NCI-H226 (cell line): ENCODE measurements at regions not wholly inside any gene's neighbourhood (a gene's known extent, or its start where the extent isn't known, plus 50 kb on each side); places are given as distances from the start of the nearest gene placed in this dataset.
"Not testable (repeated sequence)": the region's sequence is repeated elsewhere in the genome, so short reads cannot be mapped to it uniquely, and the experiment has no call there.

Experiments used
- DNase-seq: peaks from one replicate; pipeline ENCODE4 v3.0.0-alpha.2; 2015

DNA sequence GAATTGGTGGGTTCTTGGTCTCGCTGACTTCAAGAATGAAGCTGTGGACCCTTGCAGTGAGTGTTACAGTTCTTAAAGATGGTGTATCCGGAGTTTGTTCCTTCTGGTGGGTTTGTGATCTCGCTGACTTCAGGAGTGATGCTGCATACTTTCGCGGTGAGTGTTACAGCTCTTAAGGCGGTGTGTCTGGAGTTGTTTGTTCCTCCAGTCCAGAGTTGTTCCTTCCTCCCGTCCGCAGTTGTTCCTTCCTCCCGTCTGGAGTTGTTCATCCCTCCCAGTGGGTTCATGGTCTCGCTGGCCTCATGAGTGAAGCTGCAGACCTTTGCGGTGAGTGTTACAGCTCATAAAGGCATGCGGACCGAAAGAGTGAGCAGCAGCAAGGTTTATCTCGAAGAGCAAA lies 159.6 kb upstream of the ADAMTSL1 start:
- no peak for DNase-seq

DNA sequence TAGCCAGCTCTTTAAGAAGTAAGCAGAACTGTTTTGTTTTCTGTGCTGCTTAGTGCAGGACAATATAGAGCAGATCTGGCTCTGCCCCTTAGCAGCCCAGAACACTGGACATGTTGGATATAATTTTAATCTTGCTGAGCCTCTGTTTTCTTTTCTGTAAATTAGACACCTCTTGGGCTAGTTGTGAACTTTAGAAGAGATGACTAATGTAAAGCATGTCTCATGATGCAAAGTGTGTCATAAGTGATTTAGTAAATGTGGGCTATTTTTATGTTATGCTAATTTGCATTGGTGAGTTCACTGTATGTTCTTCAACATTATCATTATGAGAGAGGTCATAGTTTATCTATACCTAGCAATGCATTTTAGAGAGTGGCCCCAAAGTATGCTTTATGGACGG lies 156.1 kb upstream of the ADAMTSL1 start:
- no peak for DNase-seq

DNA sequence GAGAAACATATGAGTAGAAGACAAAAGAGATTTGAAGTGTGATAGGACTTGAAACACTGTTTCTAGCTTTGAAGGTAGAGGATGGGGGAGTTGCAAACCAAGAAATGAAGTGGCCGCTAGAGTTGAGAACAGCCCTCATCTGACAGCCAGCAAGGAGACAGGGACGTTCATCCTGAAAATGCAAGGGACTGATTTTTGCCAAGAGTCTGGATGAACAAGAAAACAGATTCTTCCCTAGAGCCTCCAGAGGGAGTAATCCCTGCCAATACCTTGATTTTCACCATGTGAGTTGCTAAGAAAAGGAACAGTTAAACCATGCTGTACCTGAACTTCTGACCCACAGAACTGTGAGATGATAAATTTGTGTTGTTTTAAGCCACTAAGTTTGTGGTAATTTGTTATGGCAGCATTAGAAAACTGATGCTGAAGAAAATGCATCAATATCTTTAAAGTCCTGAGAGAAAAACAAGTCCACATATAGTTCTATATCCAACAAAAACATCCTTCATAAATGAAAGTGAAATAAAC lies 154.0 kb upstream of the ADAMTSL1 start:
- no peak for DNase-seq

DNA sequence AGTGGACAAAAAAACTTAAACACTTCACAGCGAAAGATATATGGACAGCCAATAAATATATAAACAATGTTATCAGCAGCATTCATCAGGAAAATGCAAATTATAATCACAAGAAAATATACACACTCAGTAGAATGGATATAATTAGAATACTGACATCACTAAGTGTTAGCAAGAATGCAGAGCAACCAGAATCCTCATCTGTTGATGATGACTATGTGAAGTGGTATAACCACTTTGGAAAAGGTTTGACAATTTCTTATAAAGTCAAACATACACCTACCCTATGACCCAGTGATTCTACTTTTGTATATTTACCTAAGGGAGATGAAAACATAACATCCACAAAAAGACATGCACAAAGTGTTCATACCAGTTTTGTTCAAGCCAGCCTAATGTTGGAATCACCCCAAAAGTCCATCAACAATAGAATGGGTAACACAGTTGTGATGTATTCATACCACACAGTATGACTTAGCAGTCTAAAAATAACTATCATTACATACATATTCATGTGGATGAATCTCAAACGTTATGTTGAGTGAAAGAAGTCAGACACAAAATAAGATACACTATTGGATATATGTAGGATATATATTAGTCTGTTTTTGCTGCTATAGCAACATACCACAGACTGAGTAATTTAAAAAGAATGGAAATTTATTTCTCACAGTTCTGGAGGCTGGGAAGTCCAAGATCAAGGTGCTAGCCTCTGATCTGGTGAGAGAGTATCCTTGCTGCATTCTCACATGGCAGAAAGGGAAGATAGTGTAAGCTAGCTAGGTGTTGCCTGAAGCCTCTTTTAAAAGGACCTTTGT lies 148.8 kb upstream of the ADAMTSL1 start:
- DNase-seq: no peak

DNA sequence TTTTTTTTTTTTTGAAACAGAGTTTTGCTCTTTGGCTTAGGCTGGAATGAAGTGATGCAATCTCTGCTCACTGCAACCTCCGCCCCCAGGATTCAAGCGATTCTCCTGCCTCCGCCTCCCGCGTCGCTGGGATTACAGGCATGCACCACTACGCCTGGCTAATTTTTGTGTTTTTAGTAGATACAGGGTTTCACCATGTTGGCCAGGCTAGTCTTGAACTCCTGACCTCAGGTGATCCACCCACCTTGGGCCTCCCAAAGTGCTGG lies 148.3 kb upstream of the ADAMTSL1 start:
- not testable (repeated sequence) for DNase-seq

DNA sequence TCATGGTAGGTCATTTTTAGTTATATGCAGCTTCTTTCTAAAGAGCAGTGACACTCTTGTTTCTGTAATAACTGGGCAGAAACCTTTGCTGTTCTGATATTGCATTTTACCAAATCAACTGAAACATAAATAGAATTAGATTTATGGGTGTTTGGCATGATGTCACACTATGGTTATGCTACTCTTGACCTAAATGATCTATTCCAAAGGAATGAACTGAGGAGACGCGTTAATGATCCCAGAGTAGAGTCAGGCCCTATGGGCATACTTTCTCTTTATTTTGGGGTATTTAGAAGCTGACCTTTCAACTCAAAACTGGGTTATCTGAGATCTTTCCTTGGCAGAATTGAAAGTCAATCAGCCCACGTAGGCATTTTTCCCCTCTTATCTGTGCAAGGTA lies 146.8 kb upstream of the ADAMTSL1 start:
- DNase-seq: no peak

DNA sequence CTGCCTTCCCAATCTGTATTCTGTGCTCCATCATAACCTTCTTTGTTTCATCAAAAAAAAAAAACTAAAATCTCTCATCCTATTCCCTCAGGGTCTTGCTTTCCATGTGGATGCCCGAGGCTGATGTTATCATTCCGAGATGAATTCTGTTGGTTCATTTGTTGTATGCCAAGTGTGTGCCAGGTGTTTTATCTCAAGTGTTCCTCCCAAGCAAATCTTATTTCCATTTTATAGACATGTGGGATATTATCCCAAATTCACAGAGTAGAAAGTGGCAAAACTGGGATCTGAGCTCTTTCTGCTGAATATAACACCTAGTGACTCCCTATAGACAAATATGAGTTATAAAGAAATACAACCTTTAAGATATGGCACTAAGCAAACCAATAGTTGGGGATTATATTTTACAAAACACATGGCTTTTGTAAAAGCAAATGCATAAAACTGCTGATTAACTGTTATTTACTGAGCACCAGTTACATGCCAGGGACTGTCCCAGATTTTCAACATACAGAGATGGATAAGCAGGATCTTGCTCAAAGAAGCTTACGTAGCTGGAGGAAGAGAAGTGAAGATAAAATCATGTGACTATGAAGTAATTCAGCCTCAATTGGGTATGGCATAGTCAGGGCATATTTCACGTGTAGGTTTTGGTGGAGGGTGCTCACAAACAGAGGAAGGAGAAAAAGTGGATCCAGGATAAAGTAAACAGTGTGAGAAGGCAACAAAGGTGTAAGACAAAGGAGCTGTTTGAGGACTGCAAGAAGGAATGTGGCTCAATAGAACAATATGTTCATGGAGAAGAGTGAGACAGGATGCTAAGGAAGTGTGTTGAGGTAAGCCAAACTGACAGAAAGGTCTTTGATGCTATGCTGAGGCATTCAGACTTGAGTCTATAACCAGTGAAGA lies 143.3 kb upstream of the ADAMTSL1 start:
- no peak for DNase-seq

DNA sequence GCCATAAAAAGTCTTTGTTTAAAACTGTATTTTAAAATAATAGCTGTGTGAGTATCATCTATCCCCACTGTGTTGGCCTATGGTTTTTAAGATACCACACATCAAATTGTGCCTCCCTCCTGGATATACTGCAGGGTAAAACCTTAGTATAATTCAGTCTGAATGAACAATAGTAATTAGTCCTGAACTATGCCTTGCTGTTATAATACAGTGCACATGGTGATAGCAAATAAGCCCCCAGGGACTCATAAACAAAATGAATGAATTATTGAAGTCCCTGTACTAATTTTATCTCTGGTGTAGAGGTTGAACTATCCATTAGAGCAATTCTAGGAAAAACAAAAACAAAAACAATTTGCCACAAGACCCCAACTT lies 142.7 kb upstream of the ADAMTSL1 start:
- DNase-seq: no peak

DNA sequence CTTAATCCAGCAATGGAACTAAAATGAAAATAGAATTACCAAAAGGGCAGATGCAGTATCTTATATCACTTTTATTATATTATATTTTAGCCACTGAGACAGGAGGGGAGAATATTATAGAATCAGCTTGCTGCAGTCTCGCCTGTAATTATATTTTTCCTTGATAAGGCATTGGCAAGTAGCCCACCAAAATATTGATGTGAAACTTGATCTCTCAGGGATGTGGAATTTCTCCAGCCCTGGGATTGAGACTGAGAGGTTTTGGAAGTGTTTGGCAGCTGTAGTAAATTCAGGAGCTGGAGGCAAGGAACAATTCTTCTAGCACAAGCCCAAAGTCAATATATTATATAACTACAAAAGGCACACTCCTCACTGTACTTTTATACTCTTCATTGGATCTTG lies 142.1 kb upstream of the ADAMTSL1 start:
- DNase-seq: no peak

DNA sequence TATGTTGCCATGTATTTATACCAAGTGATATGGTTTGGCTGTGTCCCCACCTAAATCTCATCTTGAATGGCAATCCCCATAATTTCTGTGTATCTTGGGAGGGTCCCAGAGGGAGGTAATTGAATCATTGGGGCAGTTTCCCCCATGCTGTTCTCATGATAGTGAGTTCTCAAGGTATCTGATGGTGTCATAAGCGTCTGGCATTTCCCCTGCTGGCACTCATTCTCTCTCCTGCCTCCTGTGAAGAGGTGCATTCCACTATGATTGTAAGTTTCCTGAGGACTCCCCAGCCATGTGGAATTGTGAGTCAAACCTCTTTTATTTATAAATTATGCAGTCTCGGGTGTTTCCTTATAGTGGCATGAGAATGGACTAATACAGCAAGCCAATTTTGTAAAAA lies 140.8 kb upstream of the ADAMTSL1 start:
- DNase-seq: peak; percentile 13

DNA sequence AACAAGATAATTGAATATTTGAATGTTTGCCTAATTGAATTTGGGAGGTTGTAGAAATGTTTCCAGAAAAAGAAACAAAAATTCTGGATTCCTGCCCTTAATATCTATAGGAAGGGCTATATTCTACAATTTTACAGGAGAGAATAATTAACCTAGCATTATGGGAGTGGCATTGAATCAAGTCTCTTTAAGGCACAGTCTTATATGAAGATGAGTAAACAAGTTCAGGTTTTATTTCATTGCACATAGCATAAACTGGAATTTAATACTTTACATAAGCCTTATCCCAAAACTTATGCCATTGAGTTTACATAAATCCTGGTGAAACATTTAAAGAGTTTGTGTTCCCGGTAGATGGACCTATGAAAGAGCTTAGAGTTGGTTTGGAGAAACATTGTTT lies 138.1 kb upstream of the ADAMTSL1 start:
- no peak for DNase-seq

DNA sequence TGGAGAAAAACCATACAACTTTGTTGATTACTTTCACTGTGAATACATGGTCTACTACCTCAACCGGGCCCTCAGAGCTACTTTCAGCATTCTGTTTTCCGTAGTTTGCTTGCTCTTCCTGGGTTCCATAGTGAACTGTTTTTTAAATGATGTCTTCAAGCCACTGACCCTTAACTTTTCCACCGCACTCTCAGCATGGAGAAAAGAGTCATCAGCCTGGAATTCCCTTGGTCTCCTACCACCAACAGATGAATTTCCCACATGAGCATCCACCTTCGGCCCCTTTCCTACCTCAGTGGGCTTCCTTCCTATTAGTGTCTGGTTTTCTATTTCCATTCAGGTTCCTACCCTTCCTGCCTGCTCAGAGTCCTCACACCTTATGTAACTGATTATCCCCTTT lies 135.9 kb upstream of the ADAMTSL1 start:
- DNase-seq: no peak

DNA sequence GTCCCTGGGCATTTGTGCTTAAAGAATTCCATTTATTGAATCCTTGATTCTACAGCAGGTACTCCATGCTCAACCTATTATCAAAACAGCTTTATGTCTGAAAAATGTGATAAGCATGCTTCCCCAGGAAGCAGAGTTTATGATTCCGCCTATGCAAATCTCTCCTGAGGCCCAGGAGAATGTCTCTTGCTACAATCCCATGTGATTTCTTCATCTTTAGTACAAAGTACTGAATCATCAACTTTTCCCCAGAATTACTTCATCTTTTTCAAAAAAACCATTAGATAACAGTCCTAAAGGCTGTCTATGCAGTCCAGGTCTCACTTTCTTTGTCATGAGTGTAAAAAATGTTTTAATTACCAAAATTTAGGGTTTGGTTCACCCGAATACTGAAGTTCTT lies 130.2 kb upstream of the ADAMTSL1 start:
- peak; percentile 54 for DNase-seq

DNA sequence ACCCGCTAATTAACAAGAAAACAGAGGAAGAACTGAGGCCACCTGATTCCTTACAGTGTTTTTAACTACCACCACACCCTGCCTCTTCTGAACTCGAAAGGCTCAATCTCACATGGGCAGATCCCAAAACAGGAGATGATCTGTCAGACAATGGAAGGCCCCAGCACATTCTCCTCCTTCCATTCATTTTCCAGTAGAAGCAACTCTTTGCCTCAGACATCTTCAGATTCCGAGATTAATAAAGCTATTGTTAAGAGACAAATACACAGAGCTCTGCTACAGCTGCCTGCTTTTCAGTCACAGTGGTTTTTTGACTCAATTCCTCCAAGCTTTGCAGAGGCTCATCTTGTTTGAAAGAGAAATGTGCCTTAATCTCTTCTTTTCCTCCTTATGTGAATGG lies 127.2 kb upstream of the ADAMTSL1 start:
- no peak for DNase-seq

DNA sequence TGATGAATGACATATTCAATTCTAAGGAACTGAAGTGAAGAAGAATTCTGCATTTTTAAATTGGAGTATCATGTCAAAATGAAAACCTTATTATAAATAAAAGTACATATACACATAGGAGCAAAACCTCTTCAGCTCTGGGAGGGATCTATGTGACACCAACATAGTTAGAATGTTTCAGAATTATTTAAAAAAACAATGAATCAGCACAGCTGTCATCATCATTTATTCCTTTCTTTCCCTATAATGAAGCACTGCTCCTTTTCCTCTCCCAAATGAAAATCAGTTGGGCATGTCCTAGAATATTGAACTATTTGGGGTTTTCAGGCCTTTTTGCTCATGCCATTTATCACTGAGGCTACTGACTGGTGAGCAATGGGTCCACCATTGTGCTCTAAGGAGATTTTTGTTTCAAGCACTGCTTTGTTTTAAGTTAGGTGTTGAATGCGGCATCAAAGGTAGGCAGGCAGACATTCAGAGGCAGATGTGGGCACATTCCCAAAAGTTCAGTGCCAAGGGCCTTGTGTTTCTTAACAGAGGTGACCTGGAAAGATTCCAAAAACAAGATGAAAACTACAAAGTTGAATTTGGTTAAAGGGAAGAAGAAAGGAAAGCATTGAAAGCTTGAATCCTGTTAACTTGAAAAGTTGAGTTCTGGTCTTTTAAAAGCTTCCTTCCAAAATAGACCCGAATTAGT lies 126.4 kb upstream of the ADAMTSL1 start:
- no peak for DNase-seq

DNA sequence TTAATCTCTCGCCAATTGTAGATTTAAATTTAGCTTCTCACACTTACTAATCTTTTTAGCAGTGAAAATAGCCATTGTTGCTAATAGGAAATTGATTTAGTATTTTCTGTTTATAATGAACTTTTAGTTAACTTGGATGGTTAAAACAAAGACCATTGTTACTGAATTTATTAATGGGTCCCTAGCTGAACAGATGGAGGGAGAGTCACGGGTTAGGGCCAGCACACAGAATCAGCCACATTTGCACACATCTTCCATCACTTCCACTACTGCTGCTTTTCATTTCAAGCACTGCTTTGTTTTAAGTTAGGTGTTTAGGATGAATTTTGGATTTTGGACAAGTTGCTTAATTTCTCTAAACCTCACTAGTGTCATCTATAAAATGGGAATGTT lies 125.9 kb upstream of the ADAMTSL1 start:
- no peak for DNase-seq

DNA sequence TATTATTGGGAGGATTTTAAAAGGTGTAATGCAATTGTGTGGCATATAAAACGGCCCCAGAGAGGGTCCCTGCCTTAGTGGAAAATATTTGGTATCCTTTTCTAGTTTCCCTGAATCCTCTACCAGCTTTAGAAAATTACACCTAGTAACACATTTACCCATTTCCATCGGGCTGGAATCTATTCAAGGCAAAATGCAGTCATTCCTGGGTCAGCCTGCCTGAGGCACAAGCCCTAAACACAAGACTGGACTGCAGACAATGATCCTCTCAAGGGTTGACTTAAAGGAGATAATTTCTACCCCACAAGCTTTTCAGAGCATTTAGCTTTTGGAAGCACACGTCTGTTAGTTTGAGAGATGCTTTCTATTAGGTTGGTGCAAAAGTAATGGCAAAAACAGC lies 124.4 kb upstream of the ADAMTSL1 start:
- no peak for DNase-seq

DNA sequence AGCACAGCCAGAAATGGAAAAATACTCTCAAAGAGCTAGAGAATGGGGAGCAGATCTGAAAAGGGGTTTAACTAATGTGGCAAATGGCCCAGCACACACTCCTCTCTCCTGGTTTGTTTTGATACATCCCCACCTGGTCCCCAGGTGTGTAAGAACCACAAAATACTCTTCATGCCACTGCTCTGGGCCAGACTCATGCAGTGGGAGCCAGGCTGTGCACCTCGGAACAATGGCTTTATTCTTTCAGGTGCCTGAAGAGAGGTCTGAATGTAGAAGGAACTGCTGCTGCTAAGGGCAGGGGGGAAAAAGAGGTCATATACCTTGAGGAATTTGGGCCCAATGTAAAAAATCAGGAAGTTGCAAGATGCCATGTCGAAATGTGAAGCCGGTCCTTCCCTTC lies 123.9 kb upstream of the ADAMTSL1 start:
- no peak for DNase-seq

DNA sequence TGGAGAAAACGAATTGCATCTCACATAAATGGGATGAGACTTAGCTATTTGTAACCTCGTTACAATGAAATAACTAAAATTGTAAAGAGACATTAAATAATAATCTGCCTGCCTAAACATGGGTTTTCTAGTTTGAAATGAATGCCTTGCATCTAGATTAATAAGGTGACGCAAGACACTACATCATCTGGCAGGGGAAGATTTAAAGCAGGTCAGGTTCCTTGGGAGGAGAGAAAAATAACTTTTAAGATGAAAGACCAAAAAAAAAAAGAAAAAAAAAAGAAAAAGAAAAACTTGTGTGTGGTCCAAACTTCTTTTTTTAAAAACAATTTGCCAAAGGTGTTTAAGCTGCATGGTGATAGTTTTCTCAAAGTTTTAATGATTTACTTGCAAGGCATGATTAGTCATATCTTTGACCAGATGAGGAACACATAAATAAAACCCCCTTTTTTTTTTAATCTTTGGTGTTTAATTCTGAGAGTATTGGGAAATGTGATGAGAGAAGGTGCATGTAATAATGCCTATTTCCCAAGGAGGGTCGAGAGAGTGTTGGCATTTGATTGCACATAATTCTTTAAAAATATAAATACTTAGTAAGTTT lies 122.9 kb upstream of the ADAMTSL1 start:
- no peak for DNase-seq

DNA sequence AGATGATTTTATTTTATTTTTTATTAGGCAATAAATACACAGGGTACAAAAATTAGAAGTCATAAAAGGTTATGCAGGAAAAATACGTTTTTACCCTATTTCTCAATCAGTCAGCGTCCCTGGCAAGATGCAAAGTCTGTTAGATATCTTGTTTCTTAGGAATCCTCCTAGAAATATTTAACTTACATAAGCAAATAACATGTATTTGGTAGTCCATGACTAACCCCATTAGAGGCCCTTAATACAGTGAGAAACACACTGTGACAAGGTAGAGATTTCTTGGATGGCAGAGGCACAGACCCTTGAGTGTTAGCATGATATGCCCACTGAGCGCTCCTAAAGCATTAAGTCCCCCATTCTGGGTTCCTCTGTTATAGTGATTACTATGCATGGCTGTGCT lies 121.2 kb upstream of the ADAMTSL1 start:
- DNase-seq: no peak

DNA sequence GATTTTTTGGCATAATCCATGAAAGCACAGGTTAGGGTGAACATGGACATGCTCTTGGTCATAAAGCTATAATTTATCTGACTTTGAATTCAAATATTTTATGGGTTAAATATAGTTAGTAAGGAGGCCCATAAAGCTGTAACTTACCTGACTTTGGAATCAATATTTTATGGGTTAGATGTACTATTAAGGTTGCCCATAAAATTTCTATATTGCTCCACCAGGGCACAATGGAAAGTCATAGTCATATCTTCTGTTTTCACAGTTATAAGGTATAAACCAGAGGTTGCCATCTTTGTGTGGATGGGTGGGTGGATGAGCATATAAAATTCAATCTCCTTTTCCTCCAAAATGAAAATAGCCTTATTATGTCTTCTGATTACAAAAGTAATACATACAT lies 120.5 kb upstream of the ADAMTSL1 start:
- no peak for DNase-seq

DNA sequence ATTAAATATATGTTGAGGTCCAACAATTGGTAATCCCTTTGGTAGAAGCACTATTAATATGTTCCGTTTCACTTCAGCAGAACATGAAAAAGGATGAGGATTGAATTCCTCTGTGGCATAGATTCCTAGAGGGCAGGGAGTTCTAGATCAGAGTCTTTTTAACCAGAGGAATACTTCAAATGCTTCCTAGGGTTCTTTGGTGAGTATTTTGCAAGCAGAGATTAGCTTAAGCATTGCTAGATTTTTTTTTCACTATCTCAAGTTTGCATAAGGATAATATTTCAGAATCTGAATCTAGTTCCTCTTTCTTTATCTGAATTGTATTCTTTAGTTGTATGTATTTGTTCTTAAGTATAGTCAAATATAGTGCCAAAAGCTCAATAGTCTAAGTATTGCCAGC lies 116.6 kb upstream of the ADAMTSL1 start:
- DNase-seq: no peak

DNA sequence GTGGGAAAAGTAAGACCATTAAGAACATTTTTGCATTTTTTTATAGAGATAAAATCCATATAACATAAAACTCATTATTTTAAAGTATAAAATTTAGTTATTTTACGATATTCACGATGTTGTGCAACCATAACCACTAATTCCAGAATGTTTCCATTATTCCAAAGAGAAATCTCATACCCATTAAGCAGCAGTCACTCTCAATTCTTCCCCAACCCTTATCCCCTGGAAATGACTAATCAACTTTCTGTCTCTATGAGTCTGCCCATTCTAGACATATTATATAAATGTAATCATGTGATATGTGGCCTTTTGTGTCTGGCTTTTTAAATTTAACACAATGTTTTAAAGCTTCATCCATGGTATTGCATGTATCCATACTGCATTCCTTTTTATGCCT lies 115.6 kb upstream of the ADAMTSL1 start:
- peak; percentile 16 for DNase-seq
